ENCODE measurements at regions not wholly inside any gene's neighbourhood (a gene's known extent, or its start where the extent isn't known, plus 50 kb on each side); places are given as distances from the start of the nearest gene placed in this dataset.
A peak's percentile ranks its signal among the peaks of the same experiment; 100 is the strongest.

- no peaks in the 10 kb centered on the region for H3K4me1 ChIP-seq (ENCODE audit: control insufficient read depth in 5 of 5, insufficient read depth in 5 of 5, low read length in 5 of 5)
- ATAC-seq (ENCODE audit: insufficient read depth, low FRiP score) (no peak), DNase-seq (no peak)
- no peak overlapping the region for H3K4me3 ChIP-seq
- H3K36me3 ChIP-seq (ENCODE audit: control insufficient read depth in 4 of 4, insufficient read depth in 4 of 4, low read length in 4 of 4) = no peaks in the 10 kb centered on the region
- H3K27ac ChIP-seq (ENCODE audit: low read depth in 1 of 2, low read length in 1 of 2) = no peak overlapping the region
- 95 to 98% methylated on average over 1 of the region's 1 CpG for WGBS, 2 donors
- no peak overlapping the region for H3K9ac ChIP-seq (ENCODE audit: insufficient read depth in 1 of 2, low read length in 2 of 2)
- no peak for TF ChIP-seq CTCF (IDR thresholded peaks at IDR 0.05; ENCODE audit: control extremely low read depth, extremely low read depth)
- no peaks in the 10 kb centered on the region for H3K9me3 ChIP-seq (ENCODE audit: control insufficient read depth in 4 of 4, insufficient read depth in 3 of 4, low read length in 3 of 4)
- no peaks in the 10 kb centered on the region for H3K27me3 ChIP-seq (ENCODE audit: control insufficient read depth in 3 of 3, insufficient read depth in 3 of 3, low read length in 2 of 3)
Observed at GRCh38 chr5:98556712-98557111, 216.8 kb upstream of the RGMB start.

- ATAC-seq (ENCODE audit: insufficient read depth, low FRiP score) (no peak), DNase-seq (no peak)
- Histone ChIP-seq H3K9ac (ENCODE audit: insufficient read depth in 1 of 2, low read length in 2 of 2) (no peak overlapping the region), H3K4me3 (no peak overlapping the region), H3K9me3 (ENCODE audit: control insufficient read depth in 4 of 4, insufficient read depth in 3 of 4, low read length in 3 of 4) (no peaks in the 10 kb centered on the region), H3K27ac (ENCODE audit: low read depth in 1 of 2, low read length in 1 of 2) (no peak overlapping the region), H3K4me1 (ENCODE audit: control insufficient read depth in 5 of 5, insufficient read depth in 5 of 5, low read length in 5 of 5) (no peaks in the 10 kb centered on the region), H3K27me3 (ENCODE audit: control insufficient read depth in 3 of 3, insufficient read depth in 3 of 3, low read length in 2 of 3) (no peaks in the 10 kb centered on the region), H3K36me3 (ENCODE audit: control insufficient read depth in 4 of 4, insufficient read depth in 4 of 4, low read length in 4 of 4) (no peaks in the 10 kb centered on the region)
- TF ChIP-seq CTCF (IDR thresholded peaks at IDR 0.05; ENCODE audit: control extremely low read depth, extremely low read depth) = no peak
Observed at GRCh38 chr5:98557916-98558315, 215.5 kb upstream of the RGMB start.

- Histone ChIP-seq H3K9me3 (ENCODE audit: control insufficient read depth in 4 of 4, insufficient read depth in 3 of 4, low read length in 3 of 4) (no peaks in the 10 kb centered on the region), H3K27ac (ENCODE audit: low read depth in 1 of 2, low read length in 1 of 2) (no peak overlapping the region), H3K4me3 (no peak overlapping the region), H3K9ac (ENCODE audit: insufficient read depth in 1 of 2, low read length in 2 of 2) (no peak overlapping the region), H3K27me3 (ENCODE audit: control insufficient read depth in 3 of 3, insufficient read depth in 3 of 3, low read length in 2 of 3) (no peaks in the 10 kb centered on the region), H3K4me1 (ENCODE audit: control insufficient read depth in 5 of 5, insufficient read depth in 5 of 5, low read length in 5 of 5) (peaks cover 0 to 7% (median 0%) of the 10 kb centered on the region in 5 donors), H3K36me3 (ENCODE audit: control insufficient read depth in 4 of 4, insufficient read depth in 4 of 4, low read length in 4 of 4) (no peaks in the 10 kb centered on the region)
- DNase-seq (peak in 1 of 3 donors; percentile 17), ATAC-seq (ENCODE audit: insufficient read depth, low FRiP score) (no peak)
- WGBS, 2 donors = 53 to 67% methylated on average over 2 of the region's 2 CpGs
- TF ChIP-seq CTCF (IDR thresholded peaks at IDR 0.05; ENCODE audit: control extremely low read depth, extremely low read depth) = no peak
Observed at GRCh38 chr5:98563885-98564653, 209.4 kb upstream of the RGMB start.

GRCh38 chr5:98564836-98565235 is 208.6 kb upstream of the RGMB start:
- Histone ChIP-seq H3K4me3 (no peak overlapping the region), H3K9me3 (ENCODE audit: control insufficient read depth in 4 of 4, insufficient read depth in 3 of 4, low read length in 3 of 4) (no peaks in the 10 kb centered on the region), H3K4me1 (ENCODE audit: control insufficient read depth in 5 of 5, insufficient read depth in 5 of 5, low read length in 5 of 5) (peaks cover 0 to 7% (median 0%) of the 10 kb centered on the region in 5 donors), H3K36me3 (ENCODE audit: control insufficient read depth in 4 of 4, insufficient read depth in 4 of 4, low read length in 4 of 4) (no peaks in the 10 kb centered on the region), H3K27ac (ENCODE audit: low read depth in 1 of 2, low read length in 1 of 2) (no peak overlapping the region), H3K9ac (ENCODE audit: insufficient read depth in 1 of 2, low read length in 2 of 2) (no peak overlapping the region), H3K27me3 (ENCODE audit: control insufficient read depth in 3 of 3, insufficient read depth in 3 of 3, low read length in 2 of 3) (no peaks in the 10 kb centered on the region)
- DNase-seq (no peak), ATAC-seq (ENCODE audit: insufficient read depth, low FRiP score) (no peak)
- no peak for TF ChIP-seq CTCF (IDR thresholded peaks at IDR 0.05; ENCODE audit: control extremely low read depth, extremely low read depth)
- 87 to 97% methylated on average over 1 of the region's 1 CpG for WGBS, 2 donors

Data from lung (tissue), 11 donors.